Activated CD4-positive, alpha-beta T cell treated with anti-CD3 and anti-CD28 coated beads for 36 hours (primary cell): ENCODE measurements at regions not wholly inside any gene's neighbourhood (a gene's known extent, or its start where the extent isn't known, plus 50 kb on each side); places are given as distances from the start of the nearest gene placed in this dataset.

Source experiments
- ATAC-seq: fragments of 200-7000 bp; cut with Tn5 transposase; one replicate; pipeline ENCODE4 v1.10.0; 2021; ENCODE audit warnings: mild to moderate bottlenecking, moderate library complexity
- CTCF ChIA-PET: fragments of 350-600 bp; sonication (Branson Sonifier 250); formaldehyde crosslinking; loops from one replicate; lab custom pipeline; 2021; ENCODE audit warnings: antibody characterized with exemption; lab: Charles Lee
- POLR2A ChIA-PET: fragments of 350-600 bp; sonication (Branson Sonifier 250); formaldehyde crosslinking; loops from one replicate; lab custom pipeline; 2021; ENCODE audit warnings: antibody characterized with exemption, inconsistent platforms; lab: Charles Lee
- DNase-seq: peaks from one replicate; pipeline ENCODE4 v3.0.0-alpha.2; 2020
- H3K27ac Mint-ChIP-seq: one replicate; pipeline ENCODE4 v1.8.0; 2021; ENCODE audit warnings: mixed read lengths
- H3K27me3 Mint-ChIP-seq: one replicate; pipeline ENCODE4 v1.8.0; 2021; ENCODE audit warnings: mixed read lengths
- H3K36me3 Mint-ChIP-seq: one replicate; pipeline ENCODE4 v1.8.0; 2021; ENCODE audit warnings: low read depth, mixed read lengths
- H3K4me1 Mint-ChIP-seq: one replicate; pipeline ENCODE4 v1.8.0; 2021; ENCODE audit warnings: mixed read lengths
- H3K4me3 Mint-ChIP-seq: one replicate; pipeline ENCODE4 v1.8.0; 2021; ENCODE audit warnings: mild to moderate bottlenecking, moderate library complexity, mixed read lengths
- H3K9me3 Mint-ChIP-seq: one replicate; pipeline ENCODE4 v1.8.0; 2021; ENCODE audit warnings: low read depth, mixed read lengths
- intact Hi-C, 2 experiments: fragments of 100-400 bp; cut with DNase I in 1 of 2; cut with micrococcal nuclease in 1 of 2; formaldehyde crosslinking; loops; one replicate each; pipeline versions ENCODE4 v1.14.2 to v1.15.1; 2022 to 2024; cut with DNase I, micrococcal nuclease

- ChIA-PET POLR2A (interaction anchor here (0.6 to 0.7 kb wide), 3 partner anchors 15 to 196 kb away, joined by 3 to 4 read pairs (median 3); no protein-coding TSS in a partner anchor), CTCF (interaction anchor here (0.7 to 3.3 kb wide), 4 partner anchors 11 to 25 kb away, joined by 3 to 21 read pairs (median 5); no protein-coding TSS in a partner anchor)
- H3K36me3 Mint-ChIP-seq: no peaks in the 10 kb centered on the region
- H3K9me3 Mint-ChIP-seq: no peaks in the 10 kb centered on the region
- intact Hi-C loops: loop anchor here in 1 of 2 experiments (1.0 to 10.0 kb wide), 2 partner anchors 12 to 248 kb away; no protein-coding TSS in a partner anchor
- ATAC-seq (peak; percentile 43), DNase-seq (peak; percentile 83)
- no peaks in the 10 kb centered on the region for H3K27me3 Mint-ChIP-seq
- H3K4me3 Mint-ChIP-seq: peak overlapping the region; percentile 67
- H3K4me1 Mint-ChIP-seq: peaks cover 47% of the 10 kb centered on the region
- peak overlapping the region; percentile 95 for H3K27ac Mint-ChIP-seq
These were observed 198.8 kb downstream of the AUH start for GRCh38 chr9:91162784-91163443.

GRCh38 chr9:91163444-91163772, 198.3 kb downstream of the AUH start:
- Mint-ChIP-seq H3K4me3 (peak overlapping the region; percentile 67), H3K27me3 (no peaks in the 10 kb centered on the region), H3K36me3 (no peaks in the 10 kb centered on the region), H3K9me3 (no peaks in the 10 kb centered on the region), H3K27ac (peak overlapping the region; percentile 95), H3K4me1 (peaks cover 47% of the 10 kb centered on the region)
- ATAC-seq (no peak), DNase-seq (no peak)
- ChIA-PET POLR2A (interaction anchor here (0.7 to 2.5 kb wide), 3 partner anchors 29 to 196 kb away, joined by 3 to 14 read pairs (median 4); no protein-coding TSS in a partner anchor), CTCF (interaction anchor here (0.6 to 3.3 kb wide), 4 partner anchors 11 to 27 kb away, joined by 3 to 21 read pairs (median 4); no protein-coding TSS in a partner anchor)
- intact Hi-C loops: loop anchor here in 1 of 2 experiments (10.0 kb wide), 1 partner anchor 249 kb away; no protein-coding TSS in a partner anchor

- ATAC-seq (peak; percentile 51), DNase-seq (peak; percentile 73)
- Mint-ChIP-seq H3K27me3 (no peaks in the 10 kb centered on the region), H3K9me3 (no peaks in the 10 kb centered on the region), H3K4me3 (peak overlapping the region; percentile 67), H3K27ac (peak overlapping the region; percentile 95), H3K36me3 (no peaks in the 10 kb centered on the region), H3K4me1 (peaks cover 47% of the 10 kb centered on the region)
- intact Hi-C loops: loop anchor here (1.0 to 10.0 kb wide), 4 partner anchors 13 to 249 kb away; no protein-coding TSS in a partner anchor
- ChIA-PET CTCF (interaction anchor here (0.6 to 3.3 kb wide), 9 partner anchors 9 to 44 kb away, joined by 3 to 21 read pairs (median 4); no protein-coding TSS in a partner anchor), POLR2A (interaction anchor here (1.0 to 2.5 kb wide), 6 partner anchors 11 to 64 kb away, joined by 4 to 14 read pairs (median 8); no protein-coding TSS in a partner anchor)
These were observed 197.8 kb downstream of the AUH start for GRCh38 chr9:91163773-91164471.
